ENCODE measurements at regions not wholly inside any gene's neighbourhood (a gene's known extent, or its start where the extent isn't known, plus 50 kb on each side); places are given as distances from the start of the nearest gene placed in this dataset.

DNA sequence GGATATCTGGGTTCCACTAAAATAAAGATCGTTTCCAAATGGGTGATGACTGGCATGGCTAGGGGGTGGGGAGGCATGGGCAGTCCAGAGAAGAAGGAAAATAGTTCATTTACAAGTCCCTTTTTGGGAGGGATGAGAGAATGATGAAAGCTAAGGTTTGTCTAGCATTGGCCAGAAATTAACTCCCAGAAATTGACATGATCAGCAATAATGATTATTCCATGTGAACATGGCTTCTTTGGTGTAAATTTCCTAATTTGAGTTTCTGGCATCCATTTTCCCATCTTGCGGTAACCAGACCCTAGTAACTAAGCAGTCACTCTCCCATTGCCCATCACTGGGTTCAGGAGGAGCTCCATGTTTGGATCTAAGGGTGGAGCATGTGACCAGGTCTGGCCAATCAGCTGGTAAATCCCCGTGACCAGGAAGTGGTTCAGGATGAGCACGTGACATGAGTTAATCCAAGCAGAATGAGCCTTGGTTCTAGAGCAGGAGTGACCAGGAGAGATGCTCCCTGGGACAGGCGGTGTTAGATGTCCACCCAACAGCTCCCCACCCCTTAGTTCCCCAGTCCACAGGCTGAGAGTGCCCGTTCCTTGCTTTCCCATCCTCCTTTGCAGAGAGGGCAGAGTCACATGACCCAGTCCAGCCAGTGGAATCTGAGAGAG lies 512.7 kb downstream of the PREX1 start:
- H3K36me3 ChIP-seq (ENCODE audit: control insufficient read depth, insufficient read depth, low read length) = no peaks in the 10 kb centered on the region
- no peak for DNase-seq (ENCODE audit: low read depth, low spot score)
- H3K4me3 ChIP-seq (ENCODE audit: low read length) = no peak overlapping the region
- H3K9me3 ChIP-seq (ENCODE audit: control insufficient read depth, insufficient read depth, low read length) = no peaks in the 10 kb centered on the region
- H3K27ac ChIP-seq (ENCODE audit: low read length) = no peak overlapping the region
- no peaks in the 10 kb centered on the region for H3K4me1 ChIP-seq (ENCODE audit: control insufficient read depth, insufficient read depth, low read length)
- H3K27me3 ChIP-seq (ENCODE audit: control insufficient read depth, insufficient read depth, low read length) = no peaks in the 10 kb centered on the region
- no CpG with 5 or more reads among the region's 6 CpGs for WGBS (ENCODE audit: insufficient coverage, insufficient read length)

DNA sequence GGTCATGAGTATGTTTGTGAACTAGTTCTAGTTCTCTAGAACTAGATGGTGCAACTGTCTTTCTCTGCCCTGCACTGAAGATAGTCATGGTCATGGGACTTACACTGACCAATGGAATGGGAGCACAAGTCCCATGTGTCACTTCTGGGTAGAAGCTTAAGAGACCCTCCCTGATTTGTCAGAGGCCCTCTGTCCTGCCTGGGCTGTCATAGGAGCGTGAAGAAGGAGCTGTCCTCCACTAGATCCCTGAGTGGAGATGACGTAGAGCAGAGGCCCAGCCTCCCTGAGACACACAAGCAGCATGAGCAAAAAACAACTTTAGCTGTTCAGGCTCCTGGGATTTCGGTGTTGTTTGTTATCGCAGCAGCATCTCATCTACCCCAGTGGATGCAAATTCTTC lies 514.5 kb downstream of the PREX1 start:
- DNase-seq (ENCODE audit: low read depth, low spot score) = no peak
- no peak overlapping the region for H3K27ac ChIP-seq (ENCODE audit: low read length)
- H3K4me3 ChIP-seq (ENCODE audit: low read length) = no peak overlapping the region
- H3K4me1 ChIP-seq (ENCODE audit: control insufficient read depth, insufficient read depth, low read length) = no peaks in the 10 kb centered on the region
- no peaks in the 10 kb centered on the region for H3K36me3 ChIP-seq (ENCODE audit: control insufficient read depth, insufficient read depth, low read length)
- H3K27me3 ChIP-seq (ENCODE audit: control insufficient read depth, insufficient read depth, low read length) = no peaks in the 10 kb centered on the region
- WGBS (ENCODE audit: insufficient coverage, insufficient read length) = no CpG with 5 or more reads among the region's 4 CpGs
- no peaks in the 10 kb centered on the region for H3K9me3 ChIP-seq (ENCODE audit: control insufficient read depth, insufficient read depth, low read length)

DNA sequence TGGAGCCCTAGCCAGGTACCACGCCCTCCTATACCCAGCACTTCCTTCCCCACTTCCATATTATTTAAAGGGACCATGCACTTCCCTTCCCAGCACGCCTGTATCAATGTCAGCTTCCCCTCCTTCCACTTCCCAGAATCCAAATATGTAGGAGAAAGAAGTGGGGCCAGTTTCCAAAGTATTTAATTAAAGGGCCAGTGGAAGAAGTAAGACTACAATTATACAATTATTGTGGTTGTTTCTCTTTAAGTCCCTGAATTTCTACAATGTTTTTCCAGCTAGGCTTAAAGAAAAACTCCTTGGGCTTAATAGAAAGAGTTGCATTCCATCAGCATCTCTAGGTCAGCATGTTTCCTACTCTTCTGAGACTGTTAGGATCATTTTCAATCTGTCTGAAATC lies 515.8 kb downstream of the PREX1 start:
- no peaks in the 10 kb centered on the region for H3K4me1 ChIP-seq (ENCODE audit: control insufficient read depth, insufficient read depth, low read length)
- no peak for DNase-seq (ENCODE audit: low read depth, low spot score)

DNA sequence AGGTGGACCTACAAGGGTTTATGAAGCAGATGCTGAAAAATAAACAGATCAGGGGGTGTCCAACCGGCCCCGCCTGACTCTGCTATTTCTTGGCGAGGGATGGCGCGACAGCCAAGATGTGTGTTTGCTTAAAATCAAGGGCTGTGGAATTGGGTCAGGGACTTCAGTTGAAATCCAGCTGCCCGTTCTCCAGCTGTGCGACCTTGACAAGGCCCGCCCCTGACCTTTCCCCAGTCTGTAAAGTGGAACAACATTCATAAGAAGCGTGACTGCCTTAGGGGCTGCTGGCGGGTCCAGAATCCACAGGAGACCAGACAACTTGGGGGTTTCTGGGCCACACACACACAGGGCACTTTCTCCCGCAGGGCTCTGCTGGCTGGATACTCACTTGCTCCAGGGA lies 517.5 kb downstream of the PREX1 start:
- Histone ChIP-seq H3K4me3 (ENCODE audit: low read length) (no peak overlapping the region), H3K27me3 (ENCODE audit: control insufficient read depth, insufficient read depth, low read length) (no peaks in the 10 kb centered on the region), H3K9me3 (ENCODE audit: control insufficient read depth, insufficient read depth, low read length) (no peaks in the 10 kb centered on the region), H3K4me1 (ENCODE audit: control insufficient read depth, insufficient read depth, low read length) (no peaks in the 10 kb centered on the region), H3K36me3 (ENCODE audit: control insufficient read depth, insufficient read depth, low read length) (no peaks in the 10 kb centered on the region), H3K27ac (ENCODE audit: low read length) (no peak overlapping the region)
- no CpG with 5 or more reads among the region's 11 CpGs for WGBS (ENCODE audit: insufficient coverage, insufficient read length)
- DNase-seq (ENCODE audit: low read depth, low spot score) = no peak

More for the DNA sequence above, 515.8 kb downstream of the PREX1 start:
- H3K4me3 ChIP-seq (ENCODE audit: low read length) = no peak overlapping the region
- H3K36me3 ChIP-seq (ENCODE audit: control insufficient read depth, insufficient read depth, low read length) = no peaks in the 10 kb centered on the region
- no peak overlapping the region for H3K27ac ChIP-seq (ENCODE audit: low read length)
- H3K27me3 ChIP-seq (ENCODE audit: control insufficient read depth, insufficient read depth, low read length) = no peaks in the 10 kb centered on the region
- no peaks in the 10 kb centered on the region for H3K9me3 ChIP-seq (ENCODE audit: control insufficient read depth, insufficient read depth, low read length)
- no CpG with 5 or more reads among the region's 2 CpGs for WGBS (ENCODE audit: insufficient coverage, insufficient read length)

DNA sequence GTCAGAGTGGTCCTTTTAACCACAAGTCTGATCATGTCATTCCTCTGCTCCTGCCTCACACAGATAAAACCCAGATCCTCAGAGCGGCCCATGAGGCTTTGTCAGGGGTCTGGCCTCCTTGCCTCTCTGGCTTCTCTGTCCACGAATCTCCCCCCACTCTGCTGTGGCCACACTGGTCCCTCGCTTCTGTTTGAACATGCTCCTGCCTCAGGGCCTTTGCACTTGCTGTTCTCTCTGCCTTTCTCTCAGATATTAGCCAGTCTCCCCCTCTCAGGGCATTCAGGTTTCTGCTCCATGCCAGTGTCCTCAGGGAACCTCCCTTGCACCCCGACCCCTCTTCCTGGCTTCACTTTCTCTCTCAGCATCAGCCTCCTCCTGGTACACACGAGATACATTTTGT lies 518.5 kb downstream of the PREX1 start:
- Histone ChIP-seq H3K36me3 (ENCODE audit: control insufficient read depth, insufficient read depth, low read length) (no peaks in the 10 kb centered on the region), H3K4me3 (ENCODE audit: low read length) (no peak overlapping the region), H3K27me3 (ENCODE audit: control insufficient read depth, insufficient read depth, low read length) (no peaks in the 10 kb centered on the region), H3K4me1 (ENCODE audit: control insufficient read depth, insufficient read depth, low read length) (no peaks in the 10 kb centered on the region), H3K27ac (ENCODE audit: low read length) (no peak overlapping the region), H3K9me3 (ENCODE audit: control insufficient read depth, insufficient read depth, low read length) (no peaks in the 10 kb centered on the region)
- DNase-seq (ENCODE audit: low read depth, low spot score) = no peak
- WGBS (ENCODE audit: insufficient coverage, insufficient read length) = no CpG with 5 or more reads among the region's 5 CpGs

DNA sequence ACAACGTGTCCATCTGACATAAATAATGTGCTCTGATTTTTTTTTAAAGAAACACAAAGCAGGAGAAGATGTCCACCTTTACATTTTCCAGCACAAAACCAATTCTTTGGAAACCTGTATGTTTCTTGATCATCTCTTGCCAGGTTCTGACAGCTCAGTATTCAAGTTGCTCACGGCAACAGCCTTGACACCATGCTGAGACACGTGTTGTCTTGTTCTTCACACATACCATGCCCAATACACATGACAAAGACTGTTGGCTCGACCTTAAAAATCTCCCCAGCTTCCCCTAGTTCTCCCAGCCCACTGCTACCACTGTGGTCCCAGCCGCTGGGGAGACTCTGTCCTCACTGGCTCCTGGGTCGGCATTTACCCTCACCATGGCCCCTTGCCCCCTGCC lies 518.9 kb downstream of the PREX1 start:
- no peak overlapping the region for H3K27ac ChIP-seq (ENCODE audit: low read length)
- H3K4me3 ChIP-seq (ENCODE audit: low read length) = no peak overlapping the region
- no peaks in the 10 kb centered on the region for H3K4me1 ChIP-seq (ENCODE audit: control insufficient read depth, insufficient read depth, low read length)
- no peaks in the 10 kb centered on the region for H3K9me3 ChIP-seq (ENCODE audit: control insufficient read depth, insufficient read depth, low read length)
- H3K27me3 ChIP-seq (ENCODE audit: control insufficient read depth, insufficient read depth, low read length) = no peaks in the 10 kb centered on the region
- H3K36me3 ChIP-seq (ENCODE audit: control insufficient read depth, insufficient read depth, low read length) = no peaks in the 10 kb centered on the region
- no CpG with 5 or more reads among the region's 6 CpGs for WGBS (ENCODE audit: insufficient coverage, insufficient read length)
- no peak for DNase-seq (ENCODE audit: low read depth, low spot score)

DNA sequence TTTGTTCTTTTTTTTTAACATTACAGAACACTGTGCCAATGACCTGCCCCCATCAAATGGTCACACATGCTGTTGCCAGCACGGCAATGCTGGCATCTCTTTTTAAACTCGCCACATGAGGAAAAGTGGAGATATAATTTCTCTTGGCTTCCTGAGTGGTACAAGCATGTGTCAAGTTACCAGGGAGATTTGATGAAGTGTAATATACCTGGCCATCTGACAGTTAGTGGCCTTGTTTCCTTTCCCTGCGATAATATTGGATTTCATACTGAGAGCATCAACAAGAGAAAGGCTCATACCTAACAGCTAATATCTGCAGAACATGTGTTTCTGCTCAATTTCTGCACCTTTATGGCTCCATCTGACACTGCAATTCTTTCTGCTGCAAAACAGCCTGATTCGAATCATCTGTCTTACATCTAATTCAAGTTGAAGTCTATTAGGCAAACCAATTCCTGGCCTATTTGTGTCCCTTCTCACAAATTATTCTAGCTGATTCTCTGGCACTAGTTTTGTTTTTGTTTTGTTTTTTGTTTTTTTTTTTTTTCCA lies 519.5 kb downstream of the PREX1 start:
- Histone ChIP-seq H3K4me3 (ENCODE audit: low read length) (no peak overlapping the region), H3K9me3 (ENCODE audit: control insufficient read depth, insufficient read depth, low read length) (no peaks in the 10 kb centered on the region), H3K36me3 (ENCODE audit: control insufficient read depth, insufficient read depth, low read length) (no peaks in the 10 kb centered on the region), H3K27ac (ENCODE audit: low read length) (no peak overlapping the region), H3K4me1 (ENCODE audit: control insufficient read depth, insufficient read depth, low read length) (no peaks in the 10 kb centered on the region), H3K27me3 (ENCODE audit: control insufficient read depth, insufficient read depth, low read length) (no peaks in the 10 kb centered on the region)
- WGBS (ENCODE audit: insufficient coverage, insufficient read length) = no CpG with 5 or more reads among the region's 4 CpGs
- DNase-seq (ENCODE audit: low read depth, low spot score) = no peak

DNA sequence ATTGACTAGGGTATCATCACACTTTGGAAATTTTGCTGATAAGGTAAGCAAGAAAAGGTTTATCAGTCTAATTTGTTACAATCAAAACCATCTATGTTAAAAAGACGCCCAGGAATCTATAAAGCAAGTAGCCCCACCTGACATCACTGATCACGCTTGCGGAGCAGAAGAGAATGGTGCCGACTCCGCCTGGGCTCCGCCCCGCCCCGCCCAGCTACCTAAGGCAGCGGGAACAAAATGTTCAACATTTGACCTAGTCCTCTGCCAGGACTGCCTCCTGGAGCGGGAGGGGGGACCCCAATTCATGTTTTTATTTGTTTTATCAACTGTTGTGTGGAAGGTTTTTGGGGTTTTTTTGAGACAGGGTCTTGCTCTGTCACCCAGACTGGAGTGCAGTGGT lies 520.5 kb downstream of the PREX1 start:
- no peak overlapping the region for H3K27ac ChIP-seq (ENCODE audit: low read length)
- WGBS (ENCODE audit: insufficient coverage, insufficient read length) = no CpG with 5 or more reads among the region's 10 CpGs
- no peak overlapping the region for H3K4me3 ChIP-seq (ENCODE audit: low read length)
- H3K27me3 ChIP-seq (ENCODE audit: control insufficient read depth, insufficient read depth, low read length) = no peaks in the 10 kb centered on the region
- H3K9me3 ChIP-seq (ENCODE audit: control insufficient read depth, insufficient read depth, low read length) = no peaks in the 10 kb centered on the region
- H3K4me1 ChIP-seq (ENCODE audit: control insufficient read depth, insufficient read depth, low read length) = no peaks in the 10 kb centered on the region
- DNase-seq (ENCODE audit: low read depth, low spot score) = no peak
- no peaks in the 10 kb centered on the region for H3K36me3 ChIP-seq (ENCODE audit: control insufficient read depth, insufficient read depth, low read length)

DNA sequence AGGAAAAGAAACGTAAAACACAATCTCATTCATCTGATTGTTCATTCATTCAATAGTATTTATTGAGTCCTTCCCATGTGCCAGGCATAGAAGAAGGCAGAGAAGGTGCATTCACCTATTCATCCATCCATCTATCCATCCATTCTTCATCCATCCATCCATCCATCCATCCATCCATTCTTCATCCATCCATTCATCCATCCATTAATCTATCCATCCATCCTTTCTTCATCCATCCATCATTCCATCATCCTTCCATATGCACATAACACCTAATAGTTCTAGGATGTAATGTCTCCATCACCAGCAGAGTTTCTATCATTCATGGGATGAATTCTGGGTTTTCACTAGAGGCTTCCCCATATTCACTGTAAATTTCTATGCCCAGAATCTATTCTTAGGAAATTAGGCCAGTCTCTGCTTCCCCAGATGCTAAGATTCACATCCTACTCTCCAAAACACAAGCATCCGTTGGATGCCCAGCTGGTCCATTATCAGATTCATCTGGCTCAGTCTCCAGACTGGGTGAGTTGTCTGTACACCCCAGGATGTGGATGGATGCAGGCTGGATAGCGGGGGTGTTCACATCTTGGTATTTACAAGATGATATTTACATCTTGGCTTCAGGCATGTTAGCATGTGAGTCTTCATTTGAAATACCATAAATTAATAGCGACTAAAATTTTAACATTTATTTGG lies 517.7 kb upstream of the SULF2 start:
- no peak overlapping the region for H3K4me3 ChIP-seq (ENCODE audit: low read length)
- no peaks in the 10 kb centered on the region for H3K9me3 ChIP-seq (ENCODE audit: control insufficient read depth, insufficient read depth, low read length)
- no peak overlapping the region for H3K27ac ChIP-seq (ENCODE audit: low read length)
- no CpG with 5 or more reads among the region's 4 CpGs for WGBS (ENCODE audit: insufficient coverage, insufficient read length)
- DNase-seq (ENCODE audit: low read depth, low spot score) = no peak
- no peaks in the 10 kb centered on the region for H3K4me1 ChIP-seq (ENCODE audit: control insufficient read depth, insufficient read depth, low read length)
- no peaks in the 10 kb centered on the region for H3K36me3 ChIP-seq (ENCODE audit: control insufficient read depth, insufficient read depth, low read length)
- no peaks in the 10 kb centered on the region for H3K27me3 ChIP-seq (ENCODE audit: control insufficient read depth, insufficient read depth, low read length)

DNA sequence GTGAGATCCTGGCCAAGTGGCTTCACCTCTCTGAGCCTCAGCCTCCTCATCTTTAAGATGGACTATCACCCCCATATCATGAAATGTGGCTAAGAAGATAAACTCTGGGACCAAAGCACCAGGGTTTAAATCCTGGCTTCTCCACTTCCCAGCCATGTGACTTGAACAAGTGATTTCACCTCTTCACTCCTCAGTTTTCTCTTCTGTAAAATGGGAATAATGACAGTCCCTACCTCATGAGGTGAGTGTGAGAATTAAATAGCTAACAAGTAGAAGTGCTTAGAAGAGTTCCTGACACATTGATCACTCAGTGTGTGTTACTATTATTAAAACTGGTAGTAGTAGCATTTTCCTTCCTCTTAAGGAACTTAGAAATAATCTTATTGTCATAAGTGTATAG lies 516.9 kb upstream of the SULF2 start:
- DNase-seq (ENCODE audit: low read depth, low spot score) = no peak
- Histone ChIP-seq H3K4me3 (ENCODE audit: low read length) (no peak overlapping the region), H3K4me1 (ENCODE audit: control insufficient read depth, insufficient read depth, low read length) (no peaks in the 10 kb centered on the region), H3K36me3 (ENCODE audit: control insufficient read depth, insufficient read depth, low read length) (no peaks in the 10 kb centered on the region), H3K27ac (ENCODE audit: low read length) (no peak overlapping the region), H3K27me3 (ENCODE audit: control insufficient read depth, insufficient read depth, low read length) (no peaks in the 10 kb centered on the region), H3K9me3 (ENCODE audit: control insufficient read depth, insufficient read depth, low read length) (no peaks in the 10 kb centered on the region)

DNA sequence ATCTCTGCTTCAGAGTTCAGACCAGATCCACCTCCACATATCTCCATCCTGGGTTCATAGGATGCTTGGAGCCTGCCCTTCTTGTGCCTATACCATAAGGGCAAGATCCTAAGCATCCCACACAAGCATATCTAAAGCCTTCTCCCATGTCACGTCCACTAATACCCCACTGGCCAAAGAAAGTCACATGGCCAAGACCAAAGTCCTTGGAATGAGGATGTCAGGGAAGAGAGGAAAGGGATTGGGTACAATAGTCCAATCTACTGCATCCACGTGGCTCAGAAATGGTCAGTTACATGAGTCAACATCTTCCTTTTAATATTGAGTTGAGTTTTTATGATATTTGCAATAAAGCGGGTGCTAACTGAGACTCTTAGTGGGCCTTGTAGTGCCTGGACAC lies 515.9 kb upstream of the SULF2 start:
- no peak overlapping the region for H3K4me3 ChIP-seq (ENCODE audit: low read length)
- no peak for DNase-seq (ENCODE audit: low read depth, low spot score)
- no peaks in the 10 kb centered on the region for H3K36me3 ChIP-seq (ENCODE audit: control insufficient read depth, insufficient read depth, low read length)
- H3K9me3 ChIP-seq (ENCODE audit: control insufficient read depth, insufficient read depth, low read length) = no peaks in the 10 kb centered on the region
- no peaks in the 10 kb centered on the region for H3K27me3 ChIP-seq (ENCODE audit: control insufficient read depth, insufficient read depth, low read length)
- WGBS (ENCODE audit: insufficient coverage, insufficient read length) = no CpG with 5 or more reads among the region's 3 CpGs
- H3K27ac ChIP-seq (ENCODE audit: low read length) = no peak overlapping the region
- no peaks in the 10 kb centered on the region for H3K4me1 ChIP-seq (ENCODE audit: control insufficient read depth, insufficient read depth, low read length)
